B cell (primary cell): ENCODE measurements at regions not wholly inside any gene's neighbourhood (a gene's known extent, or its start where the extent isn't known, plus 50 kb on each side); places are given as distances from the start of the nearest gene placed in this dataset.

Experiments used
- ATAC-seq: fragments of 200-7000 bp; cut with Tn5 transposase; one replicate; pipeline ENCODE4 v1.10.0; 2021; ENCODE audit warnings: low read depth, mild to moderate bottlenecking, moderate number of reproducible peaks, moderate library complexity
- CTCF ChIA-PET: fragments of 350-600 bp; sonication (Branson Sonifier 250); formaldehyde crosslinking; loops from one replicate; lab custom pipeline; 2021; ENCODE audit warnings: antibody characterized with exemption, inconsistent platforms; lab: Charles Lee
- POLR2A ChIA-PET: fragments of 350-600 bp; sonication (Branson Sonifier 250); formaldehyde crosslinking; loops from one replicate; lab custom pipeline; 2021; ENCODE audit warnings: antibody characterized with exemption; lab: Charles Lee
- DNase-seq: peaks from one replicate; pipeline ENCODE4 v3.0.0; 2013
- H2AFZ ChIP-seq: 2 replicates; pipeline ENCODE4 v1.6.1; 2012; ENCODE audit warnings: mild to moderate bottlenecking, low read depth, low read length; ENCODE audit not compliant: insufficient read depth, poor library complexity, severe bottlenecking
- H3K27ac ChIP-seq, 2 donors: 1 replicate in 1 of 2; 2 replicates in 1 of 2; pipeline ENCODE4 v1.5.1; 2012 to 2013; ENCODE audit warnings: low read length in 2 of 2, mild to moderate bottlenecking in 2 of 2, moderate library complexity in 1 of 2
- H3K27me3 ChIP-seq, 4 experiments: fragments of 200-600 bp in 1 of 4; sonication (generic) in 1 of 4; replicated peaks in 1 of 4; 1 replicate in 2 of 4; 2 replicates in 2 of 4; pipeline versions ENCODE4 v1.6.1 to v1.7.0; 2013 to 2016; ENCODE audit warnings: low read length in 3 of 4, mild to moderate bottlenecking in 2 of 4, mixed read lengths in 1 of 4, moderate library complexity in 1 of 4; ENCODE audit not compliant: insufficient read depth in 4 of 4, control insufficient read depth in 3 of 4; ENCODE audit errors: control extremely low read depth in 1 of 4
- H3K36me3 ChIP-seq, 2 experiments: replicated peaks in 1 of 2; 1 replicate in 1 of 2; 2 replicates in 1 of 2; pipeline versions ENCODE4 v1.6.1 to v1.7.1; 2013; ENCODE audit warnings: low read length in 1 of 2; ENCODE audit not compliant: insufficient read depth in 2 of 2, control insufficient read depth in 1 of 2; ENCODE audit errors: control extremely low read depth in 1 of 2, extremely low read depth in 1 of 2
- H3K4me1 ChIP-seq, 2 donors: fragments of 200-600 bp in 1 of 2; sonication (generic) in 1 of 2; 1 replicate in 1 of 2; 2 replicates in 1 of 2; pipeline versions ENCODE4 v1.5.1 to v1.6.1; 2013 to 2017; ENCODE audit warnings: low read length in 2 of 2; ENCODE audit not compliant: control insufficient read depth in 2 of 2, insufficient read depth in 2 of 2
- H3K4me2 ChIP-seq: replicated peaks from 2 replicates; pipeline ENCODE3; 2012; ENCODE audit warnings: mild to moderate bottlenecking, low read depth, low read length; ENCODE audit not compliant: poor library complexity, severe bottlenecking
- H3K4me3 ChIP-seq, 5 experiments: fragments of 200-600 bp in 1 of 5; sonication (generic) in 1 of 5; 1 replicate in 3 of 5; 2 replicates in 2 of 5; pipeline versions ENCODE4 v1.5.1 to v1.7.0; 2011 to 2016; ENCODE audit warnings: low read length in 4 of 5, mild to moderate bottlenecking in 4 of 5, low read depth in 2 of 5, control low read depth in 1 of 5, moderate library complexity in 1 of 5; ENCODE audit not compliant: insufficient read depth in 1 of 5; ENCODE audit errors: control extremely low read depth in 1 of 5, extremely low read depth in 1 of 5
- H3K79me2 ChIP-seq: fragments of 200-600 bp; sonication (generic); one replicate; pipeline ENCODE4 v1.6.0; 2016; ENCODE audit warnings: low read length; ENCODE audit not compliant: control insufficient read depth, insufficient read depth
- H3K9ac ChIP-seq: fragments of 200-600 bp; sonication (generic); 2 replicates; pipeline ENCODE4 v1.6.1; 2017; ENCODE audit warnings: mild to moderate bottlenecking, low read length, moderate library complexity
- H3K9me3 ChIP-seq, 3 donors: one replicate each; pipeline versions ENCODE4 v1.6.1 to v1.7.1; 2013; ENCODE audit warnings: low read length in 2 of 3; ENCODE audit not compliant: control insufficient read depth in 2 of 3, insufficient read depth in 1 of 3; ENCODE audit errors: control extremely low read depth in 1 of 3
- H4K20me1 ChIP-seq: 2 replicates; pipeline ENCODE4 v1.6.0; 2012; ENCODE audit warnings: mild to moderate bottlenecking, low read length; ENCODE audit not compliant: insufficient read depth, control insufficient read depth, poor library complexity, severe bottlenecking
- H3K27ac Mint-ChIP-seq: one replicate; pipeline ENCODE4 v1.8.0; 2021; ENCODE audit warnings: mixed read lengths
- H3K27me3 Mint-ChIP-seq: one replicate; pipeline ENCODE4 v1.8.0; 2021; ENCODE audit warnings: mixed read lengths
- H3K4me1 Mint-ChIP-seq: one replicate; pipeline ENCODE4 v1.8.0; 2021; ENCODE audit warnings: mixed read lengths
- H3K4me3 Mint-ChIP-seq: one replicate; pipeline ENCODE4 v1.8.0; 2021; ENCODE audit warnings: mixed read lengths
- H3K9me3 Mint-ChIP-seq: one replicate; pipeline ENCODE4 v1.8.0; 2022; ENCODE audit warnings: mixed read lengths; ENCODE audit not compliant: insufficient read depth
- EZH2 ChIP-seq: IDR thresholded peaks from 2 replicates; pipeline ENCODE4 v1.6.1; 2012; ENCODE audit warnings: borderline replicate concordance, low read depth, mild to moderate bottlenecking, moderate library complexity, low read length; ENCODE audit not compliant: insufficient read depth, poor library complexity, severe bottlenecking
- WGBS: methylation state at CpG from one replicate; pipeline ENCODE4 v1.1.5; 2013; ENCODE audit warnings: missing lambda C conversion rate; ENCODE audit not compliant: insufficient coverage; 5-methylcytosine and 5-hydroxymethylcytosine counted together
- intact Hi-C: fragments of 100-400 bp; cut with micrococcal nuclease; formaldehyde crosslinking; loops from one replicate; pipeline ENCODE4 v1.10.0; 2022
- TF ChIP-seq, protein P1 (sequence below): fragments of 200-600 bp; IDR thresholded peaks from one replicate; pipeline ENCODE4 v1.8.0; 2022; ENCODE audit warnings: antibody characterized with exemption, mild to moderate bottlenecking

DNA sequence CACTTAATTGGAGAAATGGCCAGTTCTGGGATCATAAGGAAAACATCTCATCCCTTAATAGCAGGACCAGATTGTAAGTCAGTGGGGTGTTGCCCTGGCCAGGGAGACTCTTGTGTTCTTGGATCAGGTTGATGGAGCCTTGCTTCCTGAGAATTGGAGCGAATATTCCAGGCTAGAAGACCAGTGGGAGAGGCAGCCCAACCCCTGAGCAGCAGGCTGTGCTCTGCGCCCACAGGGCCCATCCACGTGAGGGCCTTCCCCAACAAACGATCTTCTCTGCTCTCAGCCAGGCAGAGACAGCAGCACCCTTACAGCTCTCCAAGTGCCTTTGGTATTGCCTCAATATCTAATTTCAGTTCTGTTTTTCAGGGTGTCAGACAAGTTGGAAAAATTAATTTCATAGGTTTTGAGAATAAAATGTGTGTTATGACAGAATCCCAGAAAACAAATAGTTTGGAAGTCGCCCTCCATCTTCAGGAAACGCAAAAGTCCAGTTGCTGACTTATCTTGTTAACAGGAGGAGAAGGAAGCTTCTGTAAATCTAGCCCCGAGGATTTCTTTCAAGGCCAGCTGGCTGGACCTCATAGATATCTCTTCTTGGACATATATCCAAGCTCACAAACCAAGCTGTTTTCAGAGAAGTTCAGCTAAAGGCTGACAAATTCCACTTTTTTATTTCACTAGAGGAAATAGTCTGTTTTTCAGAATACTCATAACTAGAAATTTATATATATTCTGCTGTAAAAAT lies 105.5 kb downstream of the COPS8 start:
- no peaks in the 10 kb centered on the region for H3K79me2 ChIP-seq
- TF ChIP-seq EZH2, result no peak
- TF ChIP-seq, protein P1, sequence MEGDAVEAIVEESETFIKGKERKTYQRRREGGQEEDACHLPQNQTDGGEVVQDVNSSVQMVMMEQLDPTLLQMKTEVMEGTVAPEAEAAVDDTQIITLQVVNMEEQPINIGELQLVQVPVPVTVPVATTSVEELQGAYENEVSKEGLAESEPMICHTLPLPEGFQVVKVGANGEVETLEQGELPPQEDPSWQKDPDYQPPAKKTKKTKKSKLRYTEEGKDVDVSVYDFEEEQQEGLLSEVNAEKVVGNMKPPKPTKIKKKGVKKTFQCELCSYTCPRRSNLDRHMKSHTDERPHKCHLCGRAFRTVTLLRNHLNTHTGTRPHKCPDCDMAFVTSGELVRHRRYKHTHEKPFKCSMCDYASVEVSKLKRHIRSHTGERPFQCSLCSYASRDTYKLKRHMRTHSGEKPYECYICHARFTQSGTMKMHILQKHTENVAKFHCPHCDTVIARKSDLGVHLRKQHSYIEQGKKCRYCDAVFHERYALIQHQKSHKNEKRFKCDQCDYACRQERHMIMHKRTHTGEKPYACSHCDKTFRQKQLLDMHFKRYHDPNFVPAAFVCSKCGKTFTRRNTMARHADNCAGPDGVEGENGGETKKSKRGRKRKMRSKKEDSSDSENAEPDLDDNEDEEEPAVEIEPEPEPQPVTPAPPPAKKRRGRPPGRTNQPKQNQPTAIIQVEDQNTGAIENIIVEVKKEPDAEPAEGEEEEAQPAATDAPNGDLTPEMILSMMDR, result no peak
- ChIA-PET POLR2A (no interaction called here), CTCF (no interaction called here)
- H3K27ac Mint-ChIP-seq, result no peak overlapping the region
- DNase-seq, result no peak
- peaks cover 0 to 6% (median 0%) of the 10 kb centered on the region in 3 donors for H3K9me3 ChIP-seq
- H4K20me1 ChIP-seq, result no peaks in the 10 kb centered on the region
- WGBS, result 79% methylated on average over 6 of the region's 7 CpGs
- H3K27me3 Mint-ChIP-seq, result peaks cover 11% of the 10 kb centered on the region
- H3K4me1 ChIP-seq, result no peaks in the 10 kb centered on the region
- H3K9ac ChIP-seq, result no peak overlapping the region
- peaks cover 0 to under 1% (median 0%) of the 10 kb centered on the region in 4 experiments for H3K27me3 ChIP-seq
- no peaks in the 10 kb centered on the region for H3K4me1 Mint-ChIP-seq
- intact Hi-C loops, result no loop called here
- H3K27ac ChIP-seq, result no peak overlapping the region
- no peak overlapping the region for H2AFZ ChIP-seq
- H3K4me2 ChIP-seq, result no peak overlapping the region
- peaks cover 4% of the 10 kb centered on the region for H3K9me3 Mint-ChIP-seq
- no peaks in the 10 kb centered on the region for H3K36me3 ChIP-seq
- H3K4me3 ChIP-seq, result no peak overlapping the region
- H3K4me3 Mint-ChIP-seq, result no peak overlapping the region
- ATAC-seq, result no peak

DNA sequence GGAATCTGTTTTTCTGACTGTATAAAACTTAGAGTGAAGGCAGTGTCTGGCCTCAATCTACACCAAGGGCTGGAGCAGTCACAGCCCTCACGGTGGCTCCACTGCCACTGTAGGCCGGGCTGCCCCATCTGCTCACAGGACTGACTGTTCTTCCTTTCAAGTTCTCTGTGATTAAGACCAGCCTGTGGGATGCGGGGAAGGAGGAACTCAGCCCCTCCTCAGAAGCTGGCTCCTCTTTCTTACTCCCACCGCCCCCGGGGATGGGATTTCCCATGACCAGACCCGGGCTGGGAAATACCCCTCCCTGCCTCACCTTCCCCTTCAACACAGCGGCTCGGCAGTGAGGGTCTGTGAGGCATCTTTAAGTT lies 106.0 kb downstream of the COPS8 start:
- DNase-seq (no peak), ATAC-seq (no peak)
- H3K9me3 Mint-ChIP-seq, result peaks cover 4% of the 10 kb centered on the region
- Histone ChIP-seq H3K79me2 (no peaks in the 10 kb centered on the region), H3K4me3 (no peak overlapping the region), H4K20me1 (no peaks in the 10 kb centered on the region), H3K4me1 (no peaks in the 10 kb centered on the region), H3K36me3 (no peaks in the 10 kb centered on the region), H3K27me3 (no peaks in the 10 kb centered on the region), H3K27ac (no peak overlapping the region), H2AFZ (no peak overlapping the region), H3K4me2 (no peak overlapping the region), H3K9ac (no peak overlapping the region), H3K9me3 (peaks cover 0 to 6% (median 0%) of the 10 kb centered on the region in 3 donors)
- H3K4me1 Mint-ChIP-seq, result no peaks in the 10 kb centered on the region
- WGBS, result 94% methylated on average over 5 of the region's 8 CpGs
- H3K27me3 Mint-ChIP-seq, result peaks cover 8% of the 10 kb centered on the region
- ChIA-PET POLR2A (no interaction called here), CTCF (no interaction called here)
- TF ChIP-seq EZH2, result no peak
- TF ChIP-seq, protein P1, result no peak
- intact Hi-C loops, result no loop called here
- H3K27ac Mint-ChIP-seq, result no peak overlapping the region
- no peak overlapping the region for H3K4me3 Mint-ChIP-seq
